ENCODE measurements at regions not wholly inside any gene's neighbourhood (a gene's known extent, or its start where the extent isn't known, plus 50 kb on each side); places are given as distances from the start of the nearest gene placed in this dataset.

- no peak overlapping the region for H3K27ac Mint-ChIP-seq
- no peaks in the 10 kb centered on the region for H3K4me1 Mint-ChIP-seq
- no peaks in the 10 kb centered on the region for H3K36me3 Mint-ChIP-seq (ENCODE audit: low read depth)
- DNase-seq: no peak
- no peak for ATAC-seq
- intact Hi-C loops (cut with DNase I, micrococcal nuclease): no loop called here
- CTCF ChIA-PET: interaction anchor here (0.7 kb wide), 2 partner anchors 14 to 121 kb away, joined by 4 read pairs; no protein-coding TSS in a partner anchor
- POLR2A ChIA-PET: no interaction called here
- H3K9me3 Mint-ChIP-seq (ENCODE audit: low read depth): no peaks in the 10 kb centered on the region
- H3K4me3 Mint-ChIP-seq: no peak overlapping the region
- H3K27me3 Mint-ChIP-seq: peaks cover 41% of the 10 kb centered on the region
Observed at GRCh38 chr16:86199871-86200695, 301.1 kb downstream of the IRF8 start.

DNA sequence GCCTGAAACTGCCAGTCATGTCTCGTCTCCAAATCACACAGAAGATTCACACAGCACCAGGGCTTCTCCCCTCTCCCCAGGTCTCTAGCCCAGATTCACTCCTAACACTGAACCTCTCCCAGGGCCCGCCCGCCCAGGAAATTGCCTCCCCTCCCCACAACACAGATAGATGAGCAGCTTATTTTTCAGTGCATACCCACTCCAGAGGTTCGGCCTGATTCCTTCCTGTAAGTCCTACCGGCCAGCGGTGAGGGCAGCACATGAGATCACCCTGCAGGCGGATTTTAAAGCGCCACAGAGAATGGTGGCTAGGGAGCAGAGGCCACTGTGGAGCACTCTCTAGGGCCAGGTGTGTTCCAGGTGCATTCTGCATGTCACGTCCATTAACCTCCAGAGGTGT, 301.8 kb downstream of the IRF8 start:
- ChIA-PET POLR2A (no interaction called here), CTCF (interaction anchor here (0.7 kb wide), 2 partner anchors 15 to 121 kb away, joined by 4 read pairs; no protein-coding TSS in a partner anchor)
- Mint-ChIP-seq H3K4me3 (no peak overlapping the region), H3K27ac (no peak overlapping the region), H3K4me1 (no peaks in the 10 kb centered on the region), H3K27me3 (peaks cover 40% of the 10 kb centered on the region), H3K9me3 (ENCODE audit: low read depth) (no peaks in the 10 kb centered on the region), H3K36me3 (ENCODE audit: low read depth) (no peaks in the 10 kb centered on the region)
- ATAC-seq (no peak), DNase-seq (no peak)
- intact Hi-C loops (cut with DNase I, micrococcal nuclease): no loop called here

DNA sequence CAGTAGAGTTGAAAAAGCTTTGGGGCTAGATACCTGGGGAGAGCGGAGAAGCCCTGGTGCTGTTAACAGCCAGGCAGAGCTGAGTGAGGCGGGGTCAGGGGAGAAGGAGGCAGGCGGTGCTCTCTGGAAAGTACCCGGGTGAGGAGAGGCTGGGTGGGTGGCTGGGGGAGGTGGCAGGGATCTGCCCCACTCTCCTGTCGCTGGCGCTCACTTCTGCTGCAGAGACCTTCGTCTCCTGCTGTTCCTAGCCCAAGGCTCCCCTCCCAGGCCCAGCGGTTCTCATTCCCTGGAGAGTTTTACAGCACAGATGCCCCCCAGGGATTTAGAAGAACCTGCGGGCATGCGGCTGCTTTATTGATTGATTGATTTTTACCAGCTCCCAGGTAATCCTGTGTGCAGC, 302.8 kb downstream of the IRF8 start:
- Mint-ChIP-seq H3K4me1 (no peaks in the 10 kb centered on the region), H3K27me3 (peaks cover 34% of the 10 kb centered on the region), H3K9me3 (ENCODE audit: low read depth) (no peaks in the 10 kb centered on the region), H3K36me3 (ENCODE audit: low read depth) (no peaks in the 10 kb centered on the region), H3K4me3 (no peak overlapping the region), H3K27ac (no peak overlapping the region)
- ChIA-PET CTCF (no interaction called here), POLR2A (no interaction called here)
- ATAC-seq (no peak), DNase-seq (no peak)
- intact Hi-C loops (cut with DNase I, micrococcal nuclease): no loop called here

DNA sequence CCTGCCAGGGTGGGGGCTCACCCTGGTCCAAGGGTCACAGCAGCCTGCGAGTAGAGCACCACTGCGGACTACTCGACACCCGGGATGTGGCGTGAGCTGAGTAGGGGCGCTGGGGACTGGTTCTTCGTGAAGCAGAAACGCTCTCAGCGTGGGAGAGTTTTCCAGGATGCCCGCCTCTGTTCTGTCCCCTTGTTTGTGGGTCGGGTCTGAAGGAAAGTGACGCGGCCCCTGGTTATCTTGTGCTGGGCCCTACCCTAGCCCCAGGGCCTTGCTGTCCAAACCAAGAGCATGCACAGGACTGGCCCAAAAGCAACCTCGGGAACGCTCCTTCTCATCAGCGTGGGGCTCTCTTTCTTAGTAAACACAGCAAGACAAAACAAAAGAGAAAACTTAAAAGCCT, 303.3 kb downstream of the IRF8 start:
- H3K4me3 Mint-ChIP-seq: no peak overlapping the region
- H3K27ac Mint-ChIP-seq: no peak overlapping the region
- no peaks in the 10 kb centered on the region for H3K36me3 Mint-ChIP-seq (ENCODE audit: low read depth)
- intact Hi-C loops (cut with DNase I, micrococcal nuclease): no loop called here
- peaks cover 31% of the 10 kb centered on the region for H3K27me3 Mint-ChIP-seq
- ChIA-PET CTCF (no interaction called here), POLR2A (no interaction called here)
- H3K9me3 Mint-ChIP-seq (ENCODE audit: low read depth): no peaks in the 10 kb centered on the region
- ATAC-seq (no peak), DNase-seq (no peak)
- no peaks in the 10 kb centered on the region for H3K4me1 Mint-ChIP-seq

- ChIA-PET CTCF (interaction anchor here (0.7 kb wide), 1 partner anchor 127 kb away, joined by 3 read pairs; no protein-coding TSS in a partner anchor), POLR2A (no interaction called here)
- Mint-ChIP-seq H3K36me3 (ENCODE audit: low read depth) (no peaks in the 10 kb centered on the region), H3K4me3 (no peak overlapping the region), H3K9me3 (ENCODE audit: low read depth) (no peaks in the 10 kb centered on the region), H3K27ac (no peak overlapping the region), H3K27me3 (peaks cover 28% of the 10 kb centered on the region), H3K4me1 (no peaks in the 10 kb centered on the region)
- no peak for ATAC-seq
- DNase-seq: no peak
- intact Hi-C loops (cut with DNase I, micrococcal nuclease): no loop called here
Observed at GRCh38 chr16:86202760-86203426, 303.9 kb downstream of the IRF8 start.

DNA sequence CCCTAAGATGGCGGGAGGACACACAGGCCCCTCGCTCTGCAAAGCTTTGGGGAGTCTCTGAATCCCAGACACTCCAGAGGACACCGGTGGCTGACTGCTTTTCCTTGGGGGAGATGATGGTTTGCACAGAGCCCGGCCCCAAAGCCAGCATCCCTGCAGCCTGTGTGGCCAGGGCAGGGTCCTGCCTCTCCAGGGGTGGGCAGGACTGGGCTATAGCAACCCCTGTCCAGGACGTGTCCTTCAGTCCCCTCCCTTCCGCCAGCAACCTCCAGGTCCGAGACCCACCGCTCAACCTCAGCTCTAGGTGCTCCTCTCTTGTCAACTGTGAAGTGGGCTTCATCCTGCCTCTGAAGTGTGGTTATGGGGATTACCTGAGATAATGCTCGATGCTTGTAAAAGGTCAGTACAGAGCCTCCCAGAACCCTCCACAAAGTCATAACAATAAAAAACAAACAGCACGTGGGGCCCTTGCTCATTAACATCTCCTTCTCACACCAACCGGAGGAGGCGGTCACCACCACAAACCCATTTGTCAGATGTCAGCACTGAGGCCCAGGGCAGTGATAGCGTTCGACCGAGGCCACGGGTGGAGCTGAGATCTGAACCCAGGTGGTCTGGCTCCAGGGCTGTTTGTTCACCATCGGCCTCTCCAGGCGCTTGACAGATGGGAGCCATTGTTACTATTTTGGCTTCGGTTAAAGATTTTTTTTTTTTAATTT, 304.8 kb downstream of the IRF8 start:
- CTCF ChIA-PET: interaction anchor here (0.5 to 0.7 kb wide), 3 partner anchors 110 to 852 kb away, joined by 3 to 4 read pairs (median 3); no protein-coding TSS in a partner anchor
- intact Hi-C loops (cut with DNase I, micrococcal nuclease): no loop called here

DNA sequence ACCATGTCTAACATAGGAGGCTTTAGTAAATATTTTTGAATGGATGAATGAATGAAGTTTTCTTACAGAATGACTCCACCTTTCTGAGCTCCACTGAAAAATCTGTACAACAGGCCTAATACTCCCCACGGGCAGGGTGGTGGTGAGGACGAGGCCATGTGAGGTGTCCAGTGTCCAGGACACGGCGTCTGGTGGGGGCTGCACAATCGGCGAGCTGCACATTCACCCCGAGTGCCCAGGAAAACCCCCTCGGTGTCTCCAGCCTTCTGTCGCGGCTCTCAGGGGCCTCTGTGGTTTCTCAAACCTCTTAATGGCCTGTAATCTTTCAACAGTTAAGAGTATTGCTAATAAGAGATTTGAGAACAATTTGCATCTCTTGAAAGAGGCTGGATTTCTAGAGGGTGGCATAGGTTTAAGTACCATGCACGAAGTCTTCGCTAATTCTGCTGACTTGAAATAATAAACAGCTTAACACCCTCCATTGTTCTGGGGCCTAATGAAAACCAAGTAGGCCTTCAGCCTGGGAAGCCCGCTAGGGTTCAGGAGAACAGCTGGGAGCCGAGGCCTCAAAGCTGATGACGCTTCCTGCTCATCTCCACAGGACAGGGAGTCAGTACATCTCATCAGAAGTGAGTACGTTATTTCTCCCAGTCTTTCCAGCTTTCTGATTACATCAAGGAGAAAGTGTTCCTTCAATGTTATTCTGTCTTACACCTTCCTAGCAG, 304.6 kb upstream of the FOXF1 start:
- ChIA-PET CTCF (interaction anchor here (0.7 kb wide), 1 partner anchor 161 kb away, joined by 3 read pairs; no protein-coding TSS in a partner anchor), POLR2A (no interaction called here)
- no peak overlapping the region for H3K27ac Mint-ChIP-seq
- intact Hi-C loops (cut with DNase I, micrococcal nuclease): no loop called here
- ATAC-seq (no peak), DNase-seq (no peak)
- no peaks in the 10 kb centered on the region for H3K9me3 Mint-ChIP-seq (ENCODE audit: low read depth)
- H3K27me3 Mint-ChIP-seq: peaks cover 5% of the 10 kb centered on the region
- no peak overlapping the region for H3K4me3 Mint-ChIP-seq
- no peaks in the 10 kb centered on the region for H3K4me1 Mint-ChIP-seq
- no peaks in the 10 kb centered on the region for H3K36me3 Mint-ChIP-seq (ENCODE audit: low read depth)

More for the DNA sequence above, 304.8 kb downstream of the IRF8 start:
- Mint-ChIP-seq H3K4me1 (no peaks in the 10 kb centered on the region), H3K9me3 (ENCODE audit: low read depth) (no peaks in the 10 kb centered on the region), H3K36me3 (ENCODE audit: low read depth) (no peaks in the 10 kb centered on the region), H3K27ac (no peak overlapping the region), H3K4me3 (no peak overlapping the region), H3K27me3 (peaks cover 19% of the 10 kb centered on the region)
- DNase-seq (no peak), ATAC-seq (no peak)
- POLR2A ChIA-PET: no interaction called here

- Mint-ChIP-seq H3K27me3 (no peaks in the 10 kb centered on the region), H3K4me3 (no peak overlapping the region), H3K36me3 (ENCODE audit: low read depth) (no peaks in the 10 kb centered on the region), H3K27ac (no peak overlapping the region), H3K4me1 (no peaks in the 10 kb centered on the region), H3K9me3 (ENCODE audit: low read depth) (peaks cover 5% of the 10 kb centered on the region)
- CTCF ChIA-PET: no interaction called here
- intact Hi-C loops (cut with DNase I, micrococcal nuclease): no loop called here
- DNase-seq (no peak), ATAC-seq (no peak)
- POLR2A ChIA-PET: no interaction called here
Observed at GRCh38 chr16:86207350-86207749, 303.0 kb upstream of the FOXF1 start.

- no peak overlapping the region for H3K4me3 Mint-ChIP-seq
- H3K36me3 Mint-ChIP-seq (ENCODE audit: low read depth): no peaks in the 10 kb centered on the region
- no peak overlapping the region for H3K27ac Mint-ChIP-seq
- no peaks in the 10 kb centered on the region for H3K27me3 Mint-ChIP-seq
- DNase-seq (no peak), ATAC-seq (no peak)
- intact Hi-C loops (cut with DNase I, micrococcal nuclease): no loop called here
- no peaks in the 10 kb centered on the region for H3K4me1 Mint-ChIP-seq
- ChIA-PET CTCF (interaction anchor here (0.7 kb wide), 2 partner anchors 51 to 249 kb away, joined by 3 read pairs; no protein-coding TSS in a partner anchor), POLR2A (no interaction called here)
- peaks cover 13% of the 10 kb centered on the region for H3K9me3 Mint-ChIP-seq (ENCODE audit: low read depth)
Observed at GRCh38 chr16:86209202-86209601, 301.1 kb upstream of the FOXF1 start.

DNA sequence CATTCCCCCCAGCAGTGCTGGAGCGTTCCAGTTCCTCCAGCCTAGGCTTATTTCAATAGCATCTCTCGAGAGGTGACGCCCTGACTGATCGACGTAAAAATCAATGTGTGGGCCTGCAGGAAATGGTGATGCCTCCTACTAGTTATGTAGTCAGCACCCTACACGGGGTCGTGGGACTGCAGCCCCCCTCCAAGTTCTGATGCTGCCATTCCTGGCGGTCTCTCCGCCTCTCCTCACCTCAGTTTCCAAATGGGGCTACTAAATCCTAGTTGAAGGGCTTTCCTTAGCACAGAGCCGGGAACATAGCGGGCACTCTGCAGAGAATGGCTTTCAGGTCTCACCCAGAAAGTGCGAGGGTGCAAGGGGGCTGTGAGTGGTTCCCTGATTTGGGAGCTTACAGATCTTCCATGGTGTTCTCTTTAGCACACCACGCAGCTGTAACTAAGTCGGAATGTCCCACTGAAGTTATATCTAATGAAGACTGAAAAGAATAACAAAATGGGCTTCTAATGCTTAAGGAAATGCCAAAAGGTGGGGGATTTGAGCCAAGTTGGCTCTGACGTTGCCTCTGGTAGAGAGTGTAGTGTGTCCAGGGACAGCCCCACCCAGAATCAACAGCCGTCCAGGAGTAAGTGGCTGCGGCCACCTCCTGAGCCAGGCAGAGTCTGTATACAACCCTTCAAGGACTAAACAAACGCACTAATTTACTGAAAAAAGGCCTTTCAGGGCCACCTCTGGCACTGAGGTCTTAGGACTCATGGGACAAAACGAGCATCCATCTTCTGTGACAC, 299.7 kb upstream of the FOXF1 start:
- Mint-ChIP-seq H3K4me1 (no peaks in the 10 kb centered on the region), H3K4me3 (no peak overlapping the region), H3K27ac (no peak overlapping the region), H3K36me3 (ENCODE audit: low read depth) (no peaks in the 10 kb centered on the region), H3K27me3 (no peaks in the 10 kb centered on the region), H3K9me3 (ENCODE audit: low read depth) (peaks cover 13% of the 10 kb centered on the region)
- CTCF ChIA-PET: no interaction called here
- DNase-seq: no peak
- POLR2A ChIA-PET: no interaction called here
- intact Hi-C loops (cut with DNase I, micrococcal nuclease): no loop called here
- no peak for ATAC-seq

GRCh38 chr16:86211265-86211664, 299.1 kb upstream of the FOXF1 start:
- Mint-ChIP-seq H3K4me3 (no peak overlapping the region), H3K4me1 (no peaks in the 10 kb centered on the region), H3K36me3 (ENCODE audit: low read depth) (no peaks in the 10 kb centered on the region), H3K9me3 (ENCODE audit: low read depth) (peaks cover 13% of the 10 kb centered on the region), H3K27me3 (no peaks in the 10 kb centered on the region), H3K27ac (no peak overlapping the region)
- DNase-seq: no peak
- no peak for ATAC-seq
- intact Hi-C loops (cut with DNase I, micrococcal nuclease): no loop called here
- CTCF ChIA-PET: no interaction called here
- POLR2A ChIA-PET: no interaction called here

Measured in activated CD4-positive, alpha-beta T cell treated with anti-CD3 and anti-CD28 coated beads for 36 hours (primary cell).